GM12891 (cell line): ENCODE measurements at regions not wholly inside any gene's neighbourhood (a gene's known extent, or its start where the extent isn't known, plus 50 kb on each side); places are given as distances from the start of the nearest gene placed in this dataset.

ENCODE experiments used
- PAX5 ChIP-seq: IDR thresholded peaks from 2 replicates; pipeline ENCODE4 v1.6.1; 2011; ENCODE audit warnings: low read length, moderate library complexity, mild to moderate bottlenecking; ENCODE audit not compliant: insufficient read depth, severe bottlenecking
- POLR2A ChIP-seq: IDR thresholded peaks from 2 replicates; pipeline ENCODE4 v1.6.1; 2011; ENCODE audit warnings: low read depth, low read length, control low read depth
- POLR2AphosphoS5 ChIP-seq: IDR thresholded peaks from 2 replicates; pipeline ENCODE4 v1.6.1; 2011; ENCODE audit warnings: low read depth, low read length, control low read depth
- POU2F2 ChIP-seq: IDR thresholded peaks from 2 replicates; pipeline ENCODE4 v1.6.1; 2011; ENCODE audit warnings: low read depth, mild to moderate bottlenecking, control low read depth, low read length, moderate library complexity
- SPI1 ChIP-seq: IDR thresholded peaks from 2 replicates; pipeline ENCODE4 v1.6.1; 2011; ENCODE audit warnings: low read depth, low read length, control low read depth
- TAF1 ChIP-seq: IDR thresholded peaks from 2 replicates; pipeline ENCODE4 v1.6.1; 2011; ENCODE audit warnings: low read depth, low read length, control low read depth

DNA sequence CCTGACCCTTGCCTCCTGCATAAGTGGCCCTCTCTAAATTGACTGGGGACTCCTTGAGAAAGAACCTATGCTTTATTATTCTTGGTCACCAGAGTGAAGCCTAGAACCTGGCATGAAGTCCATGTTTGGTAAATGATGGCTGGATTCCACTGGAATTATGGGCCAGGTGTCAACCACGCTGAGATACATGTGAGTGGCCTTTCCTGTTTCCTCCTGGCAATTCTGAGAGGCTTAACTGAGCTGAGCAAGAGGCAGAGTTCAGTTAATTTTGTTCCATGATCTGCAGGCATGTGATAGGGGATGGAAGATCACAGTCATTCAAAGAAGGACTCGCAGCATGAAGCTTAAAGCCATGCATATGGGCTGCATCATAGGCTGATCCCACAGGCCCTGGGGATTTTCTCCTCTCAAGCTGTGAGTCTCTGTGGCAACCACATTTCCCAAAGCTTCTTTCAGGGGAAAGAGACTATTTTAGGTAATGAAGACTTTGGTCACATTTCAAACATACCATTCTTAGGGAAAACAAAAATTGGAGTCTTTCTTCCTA lies 69.4 kb upstream of the CLNK start:
- no peak for TF ChIP-seq POLR2A
- no peak for TF ChIP-seq POLR2AphosphoS5
- no peak for TF ChIP-seq PAX5
- TF ChIP-seq POU2F2, result no peak
- TF ChIP-seq TAF1, result no peak
- TF ChIP-seq SPI1, result no peak
